Panc1 (cell line): ENCODE measurements at regions not wholly inside any gene's neighbourhood (a gene's known extent, or its start where the extent isn't known, plus 50 kb on each side); places are given as distances from the start of the nearest gene placed in this dataset.
A peak's percentile ranks its signal among the peaks of the same experiment; 100 is the strongest.

Source experiments
- ATAC-seq: fragments of 200-7000 bp; cut with Tn5 transposase; 2 replicates; pipeline ENCODE4 v1.9.1; 2020; ENCODE audit warnings: mild to moderate bottlenecking, moderate library complexity
- BruUV-seq: library from RNA; stranded (reverse); fragments of 400-500 nt; replicated peaks from 2 replicates; lab custom pipeline; 2021; lab: Mats Ljungman, UMichigan
- CTCF ChIA-PET: fragments of 300-600 bp; sonication (Branson Sonifier 250); formaldehyde crosslinking; loops from one replicate; lab custom pipeline; 2022; ENCODE audit warnings: antibody characterized with exemption; lab: Charles Lee
- POLR2A ChIA-PET: fragments of 300-600 bp; sonication (Branson Sonifier 250); formaldehyde crosslinking; loops from one replicate; lab custom pipeline; 2022; ENCODE audit warnings: antibody characterized with exemption; lab: Charles Lee
- DNase-seq: peaks from one replicate; pipeline ENCODE4 v3.0.0-alpha.2; 2010; ENCODE audit warnings: low read depth, low spot score
- H3K27ac ChIP-seq: 2 replicates; pipeline ENCODE4 v1.5.1; 2011; ENCODE audit warnings: mild to moderate bottlenecking, low read length, inconsistent platforms
- H3K27me3 ChIP-seq: fragments of 200-500 bp; sonication (Bioruptor generic); 2 replicates; pipeline ENCODE4 v1.6.0; 2014; ENCODE audit warnings: low read length, inconsistent platforms; ENCODE audit not compliant: control insufficient read depth, insufficient read depth
- H3K36me3 ChIP-seq: fragments of 200-500 bp; sonication (Bioruptor generic); 2 replicates; pipeline ENCODE4 v1.5.1; 2014; ENCODE audit warnings: inconsistent platforms, mild to moderate bottlenecking, low read length, moderate library complexity; ENCODE audit not compliant: control insufficient read depth, insufficient read depth
- H3K4me1 ChIP-seq: 2 replicates; pipeline ENCODE4 v1.5.1; 2011; ENCODE audit warnings: inconsistent platforms, mild to moderate bottlenecking, low read length, moderate library complexity; ENCODE audit not compliant: control insufficient read depth, insufficient read depth
- H3K4me3 ChIP-seq, 2 experiments: 2 replicates each; pipeline ENCODE4 v1.5.1; 2011 to 2012; ENCODE audit warnings: low read depth in 2 of 2, low read length in 2 of 2, mild to moderate bottlenecking in 2 of 2, inconsistent platforms in 1 of 2, moderate library complexity in 1 of 2
- H3K9me3 ChIP-seq: fragments of 200-500 bp; sonication (Bioruptor generic); 2 replicates; pipeline ENCODE4 v1.5.1; 2014; ENCODE audit warnings: low read depth, mild to moderate bottlenecking, inconsistent platforms, low read length, moderate library complexity; ENCODE audit not compliant: control insufficient read depth, insufficient read depth
- CTCF ChIP-seq: fragments of 450-650 bp; IDR thresholded peaks from 2 replicates; pipeline ENCODE4 v1.5.1; 2017; ENCODE audit warnings: mild to moderate bottlenecking
- POLR2AphosphoS5 ChIP-seq: IDR thresholded peaks from 2 replicates; pipeline ENCODE4 v1.6.1; 2012; ENCODE audit warnings: mild to moderate bottlenecking, low read depth, low read length, moderate library complexity
- REST ChIP-seq, 2 experiments: IDR thresholded peaks; 2 replicates each; pipeline ENCODE4 v1.6.1; 2011 to 2012; ENCODE audit warnings: low read depth in 2 of 2, control low read depth in 1 of 2, low read length in 1 of 2, mild to moderate bottlenecking in 1 of 2, moderate library complexity in 1 of 2; ENCODE audit not compliant: insufficient read depth in 1 of 2
- SIN3A ChIP-seq: IDR thresholded peaks from 2 replicates; pipeline ENCODE4 v1.6.1; 2012; ENCODE audit warnings: low read depth, mild to moderate bottlenecking, low read length, moderate library complexity, borderline replicate concordance; ENCODE audit not compliant: insufficient read depth
- TCF7L2 ChIP-seq: IDR thresholded peaks from 2 replicates; pipeline ENCODE4 v1.6.1; 2011; ENCODE audit warnings: mild to moderate bottlenecking, low read depth, low read length, inconsistent platforms
- in situ Hi-C: cut with HindIII; loops from 2 replicates; pipeline ENCODE4 v1.10.0; 2016; ENCODE audit warnings: low sequenced_read_pairs, low pct_unique_long_range_greater_than_20kb
- intact Hi-C: fragments of 100-400 bp; cut with micrococcal nuclease; formaldehyde crosslinking; loops from one replicate; pipeline ENCODE4 v1.10.0; 2022; ENCODE audit not compliant: unreplicated experiment

GRCh38 chr10:30185341-30185740 is 126.0 kb upstream of the JCAD start:
- H3K4me1 ChIP-seq, result peaks cover 28% of the 10 kb centered on the region
- in situ Hi-C loops, result no loop called here
- intact Hi-C loops, result loop anchor here (10.0 kb wide), 1 partner anchor 131 kb away; the partner anchor contains the start of gene JCAD

GRCh38 chr10:30184397-30185033 is 125.1 kb upstream of the JCAD start:
- DNase-seq, result no peak
- ChIA-PET CTCF (no interaction called here), POLR2A (interaction anchor here (0.6 kb wide), 1 partner anchor 146 kb away, joined by 13 read pairs; no protein-coding TSS in a partner anchor)
- Histone ChIP-seq H3K9me3 (no peaks in the 10 kb centered on the region), H3K27ac (peak overlapping the region; percentile 66; the same call in 1 of the 2 replicates), H3K4me3 (no peak overlapping the region), H3K4me1 (peaks cover 28% of the 10 kb centered on the region), H3K36me3 (no peaks in the 10 kb centered on the region), H3K27me3 (no peaks in the 10 kb centered on the region)
- TF ChIP-seq TCF7L2 (no peak), REST (IDR thresholded peaks at IDR 0.05; ENCODE audit: insufficient read depth in 1 of 2, low read depth in 2 of 2, low read length in 1 of 2) (no peak), SIN3A (no peak), CTCF (no peak), POLR2AphosphoS5 (no peak)
- in situ Hi-C loops, result no loop called here
- intact Hi-C loops, result loop anchor here (10.0 kb wide), 1 partner anchor 130 kb away; the partner anchor contains the start of gene JCAD
- no TSS peak for BruUV-seq
- ATAC-seq, result no peak

More at GRCh38 chr10:30185341-30185740, 126.0 kb upstream of the JCAD start:
- POLR2A ChIA-PET, result no interaction called here
- ATAC-seq (no peak), DNase-seq (no peak)
- TF ChIP-seq SIN3A (no peak), CTCF (no peak), POLR2AphosphoS5 (no peak), REST (IDR thresholded peaks at IDR 0.05; ENCODE audit: insufficient read depth in 1 of 2, low read depth in 2 of 2, low read length in 1 of 2) (no peak), TCF7L2 (no peak)
- no peaks in the 10 kb centered on the region for H3K36me3 ChIP-seq
- CTCF ChIA-PET, result interaction anchor here (0.6 to 1.5 kb wide), 2 partner anchors 74 to 187 kb away, joined by 4 to 7 read pairs; no protein-coding TSS in a partner anchor
- no peak overlapping the region for H3K4me3 ChIP-seq
- no TSS peak for BruUV-seq
- peak overlapping the region; percentile 29; the same call in 1 of the 2 replicates for H3K27ac ChIP-seq
- H3K27me3 ChIP-seq, result no peaks in the 10 kb centered on the region
- H3K9me3 ChIP-seq, result no peaks in the 10 kb centered on the region
